ENCODE measurements at regions not wholly inside any gene's neighbourhood (a gene's known extent, or its start where the extent isn't known, plus 50 kb on each side); places are given as distances from the start of the nearest gene placed in this dataset.
"Not testable (repeated sequence)": the region's sequence is repeated elsewhere in the genome, so short reads cannot be mapped to it uniquely, and the experiment has no call there.

GRCh38 chr20:57813509-57814269 lies 103.9 kb upstream of the PMEPA1 start:
- no peak for DNase-seq

- DNase-seq = not testable (repeated sequence)
These were observed 102.8 kb upstream of the PMEPA1 start for GRCh38 chr20:57812632-57813031.

- DNase-seq = no peak
These were observed 101.7 kb upstream of the PMEPA1 start for GRCh38 chr20:57811374-57812020.

GRCh38 chr20:57810511-57811373 lies 100.9 kb upstream of the PMEPA1 start:
- no peak for DNase-seq

- DNase-seq = no peak
These were observed 99.9 kb upstream of the PMEPA1 start for GRCh38 chr20:57809661-57810172.

- DNase-seq = no peak
These were observed 99.3 kb upstream of the PMEPA1 start for GRCh38 chr20:57809149-57809548.

- DNase-seq = no peak
These were observed 98.7 kb upstream of the PMEPA1 start for GRCh38 chr20:57808264-57809070.

- no peak for DNase-seq
These were observed 97.8 kb upstream of the PMEPA1 start for GRCh38 chr20:57807401-57808263.

GRCh38 chr20:57806975-57807374 lies 97.2 kb upstream of the PMEPA1 start:
- DNase-seq = no peak

- DNase-seq = no peak
These were observed 96.7 kb upstream of the PMEPA1 start for GRCh38 chr20:57806476-57806875.

GRCh38 chr20:57805747-57806146 lies 95.9 kb upstream of the PMEPA1 start:
- DNase-seq = no peak

- no peak for DNase-seq
These were observed 94.8 kb upstream of the PMEPA1 start for GRCh38 chr20:57804470-57805250.

- no peak for DNase-seq
These were observed 93.7 kb upstream of the PMEPA1 start for GRCh38 chr20:57803508-57804005.

- no peak for DNase-seq
These were observed 93.1 kb upstream of the PMEPA1 start for GRCh38 chr20:57802765-57803507.

GRCh38 chr20:57801581-57801980 lies 91.8 kb upstream of the PMEPA1 start:
- DNase-seq = no peak

- no peak for DNase-seq
These were observed 91.1 kb upstream of the PMEPA1 start for GRCh38 chr20:57800791-57801430.

GRCh38 chr20:57797401-57797800 lies 87.6 kb upstream of the PMEPA1 start:
- DNase-seq = no peak

- no peak for DNase-seq
These were observed 86.3 kb upstream of the PMEPA1 start for GRCh38 chr20:57795977-57796560.

- no peak for DNase-seq
These were observed 85.5 kb upstream of the PMEPA1 start for GRCh38 chr20:57795342-57795697.
